K562 (cell line): ENCODE measurements at regions not wholly inside any gene's neighbourhood (a gene's known extent, or its start where the extent isn't known, plus 50 kb on each side); places are given as distances from the start of the nearest gene placed in this dataset.

ENCODE experiments used
- ATAC-seq: fragments of 200-7000 bp; cut with Tn5 transposase; 3 replicates; pipeline ENCODE4 v1.9.1; 2020; ENCODE audit warnings: moderate library complexity
- BruUV-seq: library from RNA; stranded (reverse); fragments of 400-500 nt; replicated peaks from 2 replicates; lab custom pipeline; 2021; lab: Mats Ljungman, UMichigan
- CTCF ChIA-PET: fragments of 300-600 bp; formaldehyde crosslinking; extraction: SDS; loops from one replicate; lab custom pipeline; 2021; ENCODE audit warnings: low intra/inter-chr PET ratio; lab: Yijun Ruan, JAX
- POLR2A ChIA-PET: fragments of 300-600, 350-650 bp; sonication (Branson Sonifier 250); formaldehyde crosslinking; extraction: SDS; loops from one replicate; lab custom pipeline; 2021; ENCODE audit warnings: antibody characterized with exemption, inconsistent platforms; lab: Yijun Ruan, JAX
- DNase-seq, 4 experiments: peaks; one replicate each; pipeline versions ENCODE4 v3.0.0 to v3.0.0-alpha.2; 2011 to 2018; ENCODE audit warnings: low spot score in 3 of 4, mixed read lengths in 3 of 4; ENCODE audit errors: extremely low read depth in 1 of 4
- FAIRE-seq: peaks from 2 replicates; lab custom pipeline; 2011; peaks lifted over from hg19 to GRCh38; lab: Jason Lieb, UNC
- H2AFZ ChIP-seq: 2 replicates; pipeline ENCODE4 v1.6.0; 2011; ENCODE audit warnings: low read depth, low read length, control low read depth, inconsistent platforms
- H3K27ac ChIP-seq: fragments of 200-600 bp; 3 replicates; pipeline ENCODE4 v1.8.0; 2011; ENCODE audit warnings: low read depth, mild to moderate bottlenecking, control low read depth, inconsistent platforms, low read length, moderate library complexity, mixed read lengths; ENCODE audit errors: extremely low read depth
- H3K27me3 ChIP-seq, 2 experiments: fragments of 300-600 bp in 1 of 2; 2 replicates in 1 of 2; 3 replicates in 1 of 2; pipeline versions ENCODE4 v1.6.0 to v1.8.0; 2011; ENCODE audit warnings: inconsistent platforms in 2 of 2, low read length in 2 of 2, mild to moderate bottlenecking in 1 of 2, mixed read lengths in 1 of 2, moderate library complexity in 1 of 2; ENCODE audit not compliant: control insufficient read depth in 2 of 2, insufficient read depth in 2 of 2
- H3K36me3 ChIP-seq: fragments of 300-600 bp; 3 replicates; pipeline ENCODE4 v1.8.0; 2011; ENCODE audit warnings: mild to moderate bottlenecking, low read length, inconsistent platforms; ENCODE audit not compliant: control insufficient read depth, insufficient read depth
- H3K4me1 ChIP-seq, 2 experiments: fragments of 200-600 bp in 1 of 2; replicated peaks in 1 of 2; 2 replicates in 1 of 2; 3 replicates in 1 of 2; pipeline versions ENCODE4 v1.5.1 to v1.8.0; 2011; ENCODE audit warnings: inconsistent platforms in 2 of 2, low read length in 2 of 2, mild to moderate bottlenecking in 1 of 2, mixed read lengths in 1 of 2, moderate library complexity in 1 of 2; ENCODE audit not compliant: control insufficient read depth in 2 of 2, insufficient read depth in 2 of 2
- H3K4me2 ChIP-seq: 2 replicates; pipeline ENCODE4 v1.6.1; 2011; ENCODE audit warnings: low read length, control low read depth, inconsistent platforms, mixed read lengths; ENCODE audit not compliant: insufficient read depth
- H3K4me3 ChIP-seq: fragments of 200-600 bp; sonication (generic), shearing (Covaris generic); 2 replicates; pipeline ENCODE4 v1.5.1; 2016; ENCODE audit warnings: control low read depth, inconsistent platforms
- H3K79me2 ChIP-seq: fragments of 200-600 bp; 3 replicates; pipeline ENCODE4 v1.8.0; 2011; ENCODE audit warnings: low read length, inconsistent platforms; ENCODE audit not compliant: control insufficient read depth, insufficient read depth
- H3K9ac ChIP-seq, 2 experiments: 2 replicates each; pipeline versions ENCODE4 v1.6.0 to v1.6.1; 2011; ENCODE audit warnings: low read depth in 2 of 2, low read length in 2 of 2, control low read depth in 1 of 2, inconsistent platforms in 1 of 2, mild to moderate bottlenecking in 1 of 2, mixed read lengths in 1 of 2; ENCODE audit not compliant: insufficient read depth in 1 of 2
- H3K9me1 ChIP-seq: one replicate; pipeline ENCODE4 v1.6.0; 2011; ENCODE audit warnings: inconsistent platforms, mild to moderate bottlenecking, low read length, moderate library complexity; ENCODE audit not compliant: control insufficient read depth, insufficient read depth
- H3K9me3 ChIP-seq: replicated peaks from 2 replicates; pipeline ENCODE4 v1.5.1; 2011; ENCODE audit warnings: low read depth, low read length, inconsistent platforms; ENCODE audit not compliant: control insufficient read depth, insufficient read depth
- H4K20me1 ChIP-seq: replicated peaks from 2 replicates; pipeline ENCODE4 v1.6.1; 2011; ENCODE audit warnings: low read length, inconsistent platforms, mixed read lengths; ENCODE audit not compliant: control insufficient read depth, insufficient read depth
- GABPB1 ChIP-seq: sonication (generic); formaldehyde crosslinking; IDR thresholded peaks from 2 replicates; pipeline ENCODE4 v1.8.0; 2022; ENCODE audit warnings: mild to moderate bottlenecking, missing genetic modification reagents
- NR2F6 ChIP-seq: fragments of 450-650 bp; formaldehyde crosslinking; IDR thresholded peaks from 2 replicates; pipeline ENCODE4 v1.4.0; 2020; ENCODE audit warnings: mild to moderate bottlenecking
- PTTG1 ChIP-seq: fragments of 450-650 bp; IDR thresholded peaks from 2 replicates; pipeline ENCODE4 v1.6.1; 2016; ENCODE audit warnings: low read depth, mild to moderate bottlenecking, missing genetic modification characterization, missing compliant biosample characterization
- ZSCAN29 ChIP-seq: fragments of 450-650 bp; IDR thresholded peaks from 2 replicates; pipeline ENCODE4 v1.6.1; 2017
- WGBS: fragments of 100-300 bp; shearing (Covaris generic); methylation state at CpG from one replicate; pipeline ENCODE4 v1.1.6; 2016; ENCODE audit warnings: low coverage, mixed read lengths; ENCODE audit not compliant: insufficient coverage; ENCODE audit errors: missing lambda C conversion rate; 5-methylcytosine and 5-hydroxymethylcytosine counted together
- in situ Hi-C: fragments of 300-500 bp; cut with MboI; formaldehyde crosslinking; loops from 4 replicates; pipeline ENCODE4 v1.15.0; 2018; ENCODE audit warnings: inconsistent platforms, mixed read lengths
- intact Hi-C: fragments of 100-400 bp; cut with micrococcal nuclease; formaldehyde crosslinking; loops from 2 replicates; pipeline ENCODE4 v1.14.2; 2022
- TF ChIP-seq, protein P1 (sequence below), 2 experiments: fragments of 250-450 bp in 1 of 2; fragments of 450-650 bp in 1 of 2; sonication (Bioruptor Pico) in 1 of 2; IDR thresholded peaks; 2 replicates each; pipeline versions ENCODE4 v1.6.1 to v1.8.0; 2016 to 2021; ENCODE audit warnings: mild to moderate bottlenecking in 2 of 2, moderate library complexity in 2 of 2, missing compliant biosample characterization in 1 of 2, missing genetic modification characterization in 1 of 2
- TF ChIP-seq, protein P2 (sequence below): sonication (generic); formaldehyde crosslinking; IDR thresholded peaks from 2 replicates; pipeline ENCODE4 v1.8.1; 2022; ENCODE audit warnings: missing genetic modification reagents
- TF ChIP-seq, protein P3 (sequence below): fragments of 250-450 bp; sonication (Bioruptor Pico); IDR thresholded peaks from 2 replicates; pipeline ENCODE4 v1.8.0; 2022; ENCODE audit warnings: inconsistent platforms, mild to moderate bottlenecking, moderate library complexity, borderline replicate concordance
- TF ChIP-seq, protein P4 (sequence below): fragments of 150-350 bp; IDR thresholded peaks from 2 replicates; pipeline ENCODE4 v1.6.1; 2014; ENCODE audit warnings: low read depth, mild to moderate bottlenecking, low read length, borderline replicate concordance

- H3K9me1 ChIP-seq = no peaks in the 10 kb centered on the region
- ChIA-PET CTCF (no interaction called here), POLR2A (no interaction called here)
- H3K79me2 ChIP-seq = 0 out of 3 replicates have a peak, but pooled peaks cover 2% of the 10 kb centered on the region
- BruUV-seq = no TSS peak
- no peaks in the 10 kb centered on the region for H4K20me1 ChIP-seq
- H3K27ac ChIP-seq = no peak overlapping the region
- no peaks in the 10 kb centered on the region for H3K9me3 ChIP-seq
- H3K4me1 ChIP-seq = no peaks in the 10 kb centered on the region
- H3K4me2 ChIP-seq = no peak overlapping the region
- H3K27me3 ChIP-seq = no peaks in the 10 kb centered on the region
- no peak for ATAC-seq
- no peak overlapping the region for H3K4me3 ChIP-seq
- no peak overlapping the region for H3K9ac ChIP-seq
- in situ Hi-C loops (no loop called here), intact Hi-C loops (no loop called here)
- peaks cover 91% of the 10 kb centered on the region for H3K36me3 ChIP-seq
- FAIRE-seq = no peak
- DNase-seq = no peak
- TF ChIP-seq ZSCAN29 (no peak), PTTG1 (tag) (no peak), GABPB1 (CRISPR knock-in tag) (no peak), NR2F6 (no peak)
- TF ChIP-seq, protein P1, sequence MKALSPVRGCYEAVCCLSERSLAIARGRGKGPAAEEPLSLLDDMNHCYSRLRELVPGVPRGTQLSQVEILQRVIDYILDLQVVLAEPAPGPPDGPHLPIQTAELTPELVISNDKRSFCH (CRISPR knock-in tag; IDR thresholded peaks at IDR 0.05) = no peak
- TF ChIP-seq, protein P1 (tag; IDR thresholded peaks at IDR 0.05) = no peak
- TF ChIP-seq, protein P2, sequence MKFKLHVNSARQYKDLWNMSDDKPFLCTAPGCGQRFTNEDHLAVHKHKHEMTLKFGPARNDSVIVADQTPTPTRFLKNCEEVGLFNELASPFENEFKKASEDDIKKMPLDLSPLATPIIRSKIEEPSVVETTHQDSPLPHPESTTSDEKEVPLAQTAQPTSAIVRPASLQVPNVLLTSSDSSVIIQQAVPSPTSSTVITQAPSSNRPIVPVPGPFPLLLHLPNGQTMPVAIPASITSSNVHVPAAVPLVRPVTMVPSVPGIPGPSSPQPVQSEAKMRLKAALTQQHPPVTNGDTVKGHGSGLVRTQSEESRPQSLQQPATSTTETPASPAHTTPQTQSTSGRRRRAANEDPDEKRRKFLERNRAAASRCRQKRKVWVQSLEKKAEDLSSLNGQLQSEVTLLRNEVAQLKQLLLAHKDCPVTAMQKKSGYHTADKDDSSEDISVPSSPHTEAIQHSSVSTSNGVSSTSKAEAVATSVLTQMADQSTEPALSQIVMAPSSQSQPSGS (CRISPR knock-in tag) = no peak
- TF ChIP-seq, protein P3, sequence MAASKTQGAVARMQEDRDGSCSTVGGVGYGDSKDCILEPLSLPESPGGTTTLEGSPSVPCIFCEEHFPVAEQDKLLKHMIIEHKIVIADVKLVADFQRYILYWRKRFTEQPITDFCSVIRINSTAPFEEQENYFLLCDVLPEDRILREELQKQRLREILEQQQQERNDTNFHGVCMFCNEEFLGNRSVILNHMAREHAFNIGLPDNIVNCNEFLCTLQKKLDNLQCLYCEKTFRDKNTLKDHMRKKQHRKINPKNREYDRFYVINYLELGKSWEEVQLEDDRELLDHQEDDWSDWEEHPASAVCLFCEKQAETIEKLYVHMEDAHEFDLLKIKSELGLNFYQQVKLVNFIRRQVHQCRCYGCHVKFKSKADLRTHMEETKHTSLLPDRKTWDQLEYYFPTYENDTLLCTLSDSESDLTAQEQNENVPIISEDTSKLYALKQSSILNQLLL (CRISPR knock-in tag) = no peak
- TF ChIP-seq, protein P4, sequence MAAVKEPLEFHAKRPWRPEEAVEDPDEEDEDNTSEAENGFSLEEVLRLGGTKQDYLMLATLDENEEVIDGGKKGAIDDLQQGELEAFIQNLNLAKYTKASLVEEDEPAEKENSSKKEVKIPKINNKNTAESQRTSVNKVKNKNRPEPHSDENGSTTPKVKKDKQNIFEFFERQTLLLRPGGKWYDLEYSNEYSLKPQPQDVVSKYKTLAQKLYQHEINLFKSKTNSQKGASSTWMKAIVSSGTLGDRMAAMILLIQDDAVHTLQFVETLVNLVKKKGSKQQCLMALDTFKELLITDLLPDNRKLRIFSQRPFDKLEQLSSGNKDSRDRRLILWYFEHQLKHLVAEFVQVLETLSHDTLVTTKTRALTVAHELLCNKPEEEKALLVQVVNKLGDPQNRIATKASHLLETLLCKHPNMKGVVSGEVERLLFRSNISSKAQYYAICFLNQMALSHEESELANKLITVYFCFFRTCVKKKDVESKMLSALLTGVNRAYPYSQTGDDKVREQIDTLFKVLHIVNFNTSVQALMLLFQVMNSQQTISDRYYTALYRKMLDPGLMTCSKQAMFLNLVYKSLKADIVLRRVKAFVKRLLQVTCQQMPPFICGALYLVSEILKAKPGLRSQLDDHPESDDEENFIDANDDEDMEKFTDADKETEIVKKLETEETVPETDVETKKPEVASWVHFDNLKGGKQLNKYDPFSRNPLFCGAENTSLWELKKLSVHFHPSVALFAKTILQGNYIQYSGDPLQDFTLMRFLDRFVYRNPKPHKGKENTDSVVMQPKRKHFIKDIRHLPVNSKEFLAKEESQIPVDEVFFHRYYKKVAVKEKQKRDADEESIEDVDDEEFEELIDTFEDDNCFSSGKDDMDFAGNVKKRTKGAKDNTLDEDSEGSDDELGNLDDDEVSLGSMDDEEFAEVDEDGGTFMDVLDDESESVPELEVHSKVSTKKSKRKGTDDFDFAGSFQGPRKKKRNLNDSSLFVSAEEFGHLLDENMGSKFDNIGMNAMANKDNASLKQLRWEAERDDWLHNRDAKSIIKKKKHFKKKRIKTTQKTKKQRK = no peak
- H2AFZ ChIP-seq = no peak overlapping the region
- 81% methylated on average over 2 of the region's 2 CpGs for WGBS
Measured at GRCh38 chr16:7980133-7980483, 610.2 kb downstream of the TMEM114 start.
